ENCODE measurements at regions not wholly inside any gene's neighbourhood (a gene's known extent, or its start where the extent isn't known, plus 50 kb on each side); places are given as distances from the start of the nearest gene placed in this dataset.

- DNase-seq (ENCODE audit: low spot score), result no peak
Measured at GRCh38 chr2:156672556-156673332, 236.6 kb downstream of the GPD2 start.

More at GRCh38 chr2:156672556-156673332, 236.6 kb downstream of the GPD2 start:
- Histone ChIP-seq H3K27me3 (ENCODE audit: insufficient read depth) (no peaks in the 10 kb centered on the region), H3K4me3 (no peak overlapping the region), H2AFZ (no peak overlapping the region), H4K20me1 (replicated peaks; ENCODE audit: insufficient read depth) (no peaks in the 10 kb centered on the region), H3K36me3 (ENCODE audit: insufficient read depth) (no peaks in the 10 kb centered on the region), H3K27ac (ENCODE audit: low read depth) (no peak overlapping the region), H3K79me2 (replicated peaks; ENCODE audit: insufficient read depth) (no peaks in the 10 kb centered on the region), H3K4me2 (peak overlapping the region; percentile 14; the same call in 1 of the 2 replicates), H3K4me1 (ENCODE audit: insufficient read depth) (peaks cover 32% of the 10 kb centered on the region), H3F3A (replicated peaks; ENCODE audit: low read depth) (no peaks in the 10 kb centered on the region), H3K9me2 (ENCODE audit: insufficient read depth) (peaks cover 4% of the 10 kb centered on the region; the same call in 1 of the 2 replicates)
- Mint-ChIP-seq H3K4me3 (no peak overlapping the region), H3K36me3 (ENCODE audit: low read depth) (peaks cover 11% of the 10 kb centered on the region; the same call in 2 of the 3 replicates), H3K27me3 (ENCODE audit: insufficient read depth, low read depth, poor library complexity) (no peaks in the 10 kb centered on the region), H3K27ac (no peak overlapping the region; the same call in 1 of the 2 replicates), H3K4me1 (peaks cover 30% of the 10 kb centered on the region), H3K9me3 (peaks cover 15% of the 10 kb centered on the region)
- ATAC-seq, result no peak
- TF ChIP-seq ZNF331 (CRISPR knock-in tag; IDR thresholded peaks at IDR 0.05; ENCODE audit: low read depth) (no peak), ZNF462 (CRISPR knock-in tag; IDR thresholded peaks at IDR 0.05) (no peak), STAT1 (IDR thresholded peaks at IDR 0.05; ENCODE audit: unreplicated experiment) (no peak), JUNB (IDR thresholded peaks at IDR 0.05; ENCODE audit: unreplicated experiment) (no peak), POLR2AphosphoS5 (IDR thresholded peaks at IDR 0.05; ENCODE audit: low read depth) (no peak), EZH2phosphoT487 (IDR thresholded peaks at IDR 0.05; ENCODE audit: unreplicated experiment) (no peak), ETS1 (IDR thresholded peaks at IDR 0.05) (no peak), CTCF (conservative IDR thresholded peaks at IDR 0.05; ENCODE audit: low read depth in 2 of 2) (no peak), CREB1 (CRISPR knock-in tag; IDR thresholded peaks at IDR 0.05; ENCODE audit: low read depth) (no peak), REST (IDR thresholded peaks at IDR 0.05; ENCODE audit: unreplicated experiment) (no peak), NANOG (IDR thresholded peaks at IDR 0.05; ENCODE audit: borderline replicate concordance) (no peak), ZNF114 (CRISPR knock-in tag; IDR thresholded peaks at IDR 0.05) (no peak), EZH2 (IDR thresholded peaks at IDR 0.05; ENCODE audit: low read depth, unreplicated experiment) (no peak)
